ENCODE measurements at regions not wholly inside any gene's neighbourhood (a gene's known extent, or its start where the extent isn't known, plus 50 kb on each side); places are given as distances from the start of the nearest gene placed in this dataset.

- TF ChIP-seq CTCF (IDR thresholded peaks at IDR 0.05), result no peak
- TF ChIP-seq POLR2AphosphoS5 (IDR thresholded peaks at IDR 0.05), result no peak
Measured at GRCh38 chr10:85036661-85037060, 708.3 kb downstream of the CCSER2 start.

All from gastroesophageal sphincter (tissue), 3 donors.